ENCODE measurements at regions not wholly inside any gene's neighbourhood (a gene's known extent, or its start where the extent isn't known, plus 50 kb on each side); places are given as distances from the start of the nearest gene placed in this dataset.

GRCh38 chrX:10819973-10820372, 199.6 kb upstream of the MID1 start:
- TF ChIP-seq EP300 (IDR thresholded peaks at IDR 0.05) = no peak
- TF ChIP-seq CTCF (IDR thresholded peaks at IDR 0.05) = no peak
- no peak for TF ChIP-seq POLR2A (IDR thresholded peaks at IDR 0.05)
- no peaks in the 10 kb centered on the region for H3K9me3 ChIP-seq
- no peak for DNase-seq (ENCODE audit: low spot score in 2 of 2)
- H3K27me3 ChIP-seq = no peaks in the 10 kb centered on the region
- H3K4me3 ChIP-seq = no peak overlapping the region
- H3K27ac ChIP-seq = no peak overlapping the region
- no peaks in the 10 kb centered on the region for H3K4me1 ChIP-seq
- 29 to 75% methylated on average over 1 of the region's 1 CpG for WGBS, 2 donors
- no peaks in the 10 kb centered on the region for H3K36me3 ChIP-seq

- 37 to 40% methylated on average over 3 of the region's 3 CpGs for WGBS, 2 donors
- no peak for TF ChIP-seq EP300 (IDR thresholded peaks at IDR 0.05)
- no peak for TF ChIP-seq POLR2A (IDR thresholded peaks at IDR 0.05)
- TF ChIP-seq CTCF (IDR thresholded peaks at IDR 0.05) = no peak
- Histone ChIP-seq H3K27me3 (no peaks in the 10 kb centered on the region), H3K36me3 (no peaks in the 10 kb centered on the region), H3K4me3 (no peak overlapping the region), H3K4me1 (no peaks in the 10 kb centered on the region), H3K9me3 (no peaks in the 10 kb centered on the region), H3K27ac (no peak overlapping the region)
- DNase-seq (ENCODE audit: low spot score in 2 of 2) = no peak
Observed at GRCh38 chrX:10821293-10821692, 200.9 kb upstream of the MID1 start.

GRCh38 chrX:10828036-10828435, 207.7 kb upstream of the MID1 start:
- no peaks in the 10 kb centered on the region for H3K27me3 ChIP-seq
- H3K27ac ChIP-seq = no peak overlapping the region
- no peaks in the 10 kb centered on the region for H3K9me3 ChIP-seq
- DNase-seq (ENCODE audit: low spot score in 2 of 2) = no peak
- WGBS, 2 donors = 93 to 97% methylated on average over 5 of the region's 5 CpGs
- TF ChIP-seq POLR2A (IDR thresholded peaks at IDR 0.05) (no peak), EP300 (IDR thresholded peaks at IDR 0.05) (no peak), CTCF (IDR thresholded peaks at IDR 0.05) (no peak)
- H3K4me1 ChIP-seq = no peaks in the 10 kb centered on the region
- no peak overlapping the region for H3K4me3 ChIP-seq
- no peaks in the 10 kb centered on the region for H3K36me3 ChIP-seq

- 42 to 48% methylated on average over 4 of the region's 4 CpGs for whole genome bisulfite sequencing, 2 donors
- DNase-seq (ENCODE audit: low spot score in 2 of 2) = no peak
Observed at GRCh38 chrX:10828640-10829039, 208.3 kb upstream of the MID1 start.

More at GRCh38 chrX:10828640-10829039, 208.3 kb upstream of the MID1 start:
- no peak overlapping the region for H3K27ac ChIP-seq
- no peaks in the 10 kb centered on the region for H3K36me3 ChIP-seq
- no peaks in the 10 kb centered on the region for H3K9me3 ChIP-seq
- no peaks in the 10 kb centered on the region for H3K4me1 ChIP-seq
- H3K27me3 ChIP-seq = no peaks in the 10 kb centered on the region
- H3K4me3 ChIP-seq = no peak overlapping the region
- no peak for TF ChIP-seq POLR2A (IDR thresholded peaks at IDR 0.05)
- no peak for TF ChIP-seq CTCF (IDR thresholded peaks at IDR 0.05)
- no peak for TF ChIP-seq EP300 (IDR thresholded peaks at IDR 0.05)
